ENCODE measurements at regions not wholly inside any gene's neighbourhood (a gene's known extent, or its start where the extent isn't known, plus 50 kb on each side); places are given as distances from the start of the nearest gene placed in this dataset.
"Not testable (repeated sequence)": the region's sequence is repeated elsewhere in the genome, so short reads cannot be mapped to it uniquely, and the experiment has no call there.

DNA sequence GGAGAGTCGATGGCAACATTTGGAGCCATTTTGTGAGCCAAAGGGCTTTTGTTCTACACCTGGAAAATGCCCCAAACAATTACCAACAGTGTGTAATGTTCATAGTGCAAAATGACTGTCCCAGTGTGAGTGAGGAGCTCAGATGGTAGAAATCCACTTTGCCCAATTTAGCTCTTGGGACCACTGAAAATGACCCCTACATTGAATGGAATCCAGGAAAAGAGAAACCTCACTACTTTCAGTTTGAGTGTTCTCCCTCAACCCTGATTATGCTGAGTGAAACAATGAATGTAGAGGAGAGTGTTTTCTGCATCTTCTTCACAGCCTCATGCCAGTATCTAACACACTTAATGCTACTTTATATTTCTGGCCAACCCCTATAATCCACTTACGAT lies 84.9 kb upstream of the NRN1 start:
- Mint-ChIP-seq H3K4me1 (ENCODE audit: low read depth) (peaks cover 10% of the 10 kb centered on the region), H3K36me3 (ENCODE audit: low read depth) (no peaks in the 10 kb centered on the region), H3K27ac (no peak overlapping the region), H3K9me3 (no peaks in the 10 kb centered on the region), H3K4me3 (no peak overlapping the region), H3K27me3 (peaks cover 19% of the 10 kb centered on the region)
- DNase-seq, result no peak

DNA sequence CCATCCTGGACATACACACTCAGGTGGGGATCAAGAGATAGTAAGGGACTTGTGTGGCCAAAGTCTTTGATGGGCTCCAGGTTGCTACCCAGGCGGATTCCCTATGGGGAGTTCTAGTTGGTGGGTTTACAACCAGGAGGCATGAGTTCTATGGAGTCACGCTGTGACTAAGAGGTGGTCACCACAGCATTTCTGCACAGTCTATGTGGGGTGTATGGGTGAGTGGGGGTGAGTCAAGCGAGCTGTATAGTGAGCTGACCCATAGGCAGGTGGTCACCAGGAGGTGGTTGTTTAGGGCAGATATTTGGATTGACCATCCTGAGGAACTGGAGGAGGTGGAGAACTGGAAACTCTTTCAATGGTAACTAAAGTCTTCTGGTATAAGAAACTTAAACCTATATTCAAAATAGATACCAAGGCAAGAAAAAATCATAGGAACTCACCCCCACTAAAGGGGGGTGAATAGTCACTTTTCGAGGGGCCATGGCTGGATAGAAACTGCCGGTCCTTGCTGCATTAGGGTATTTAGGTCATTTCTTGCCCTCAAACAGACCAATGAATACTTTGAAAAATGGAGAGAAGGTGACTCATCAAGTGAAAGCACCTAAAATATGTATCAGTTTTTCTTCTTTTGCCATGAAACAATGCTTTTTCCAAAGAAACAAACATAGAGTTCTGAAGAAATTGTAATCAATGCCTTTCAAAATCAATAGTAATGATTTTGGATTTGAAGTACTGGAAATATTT lies 84.3 kb upstream of the NRN1 start:
- Mint-ChIP-seq H3K27me3 (peaks cover 19% of the 10 kb centered on the region), H3K4me1 (ENCODE audit: low read depth) (peaks cover 10% of the 10 kb centered on the region), H3K27ac (no peak overlapping the region), H3K4me3 (no peak overlapping the region), H3K36me3 (ENCODE audit: low read depth) (no peaks in the 10 kb centered on the region), H3K9me3 (no peaks in the 10 kb centered on the region)
- no peak for DNase-seq

DNA sequence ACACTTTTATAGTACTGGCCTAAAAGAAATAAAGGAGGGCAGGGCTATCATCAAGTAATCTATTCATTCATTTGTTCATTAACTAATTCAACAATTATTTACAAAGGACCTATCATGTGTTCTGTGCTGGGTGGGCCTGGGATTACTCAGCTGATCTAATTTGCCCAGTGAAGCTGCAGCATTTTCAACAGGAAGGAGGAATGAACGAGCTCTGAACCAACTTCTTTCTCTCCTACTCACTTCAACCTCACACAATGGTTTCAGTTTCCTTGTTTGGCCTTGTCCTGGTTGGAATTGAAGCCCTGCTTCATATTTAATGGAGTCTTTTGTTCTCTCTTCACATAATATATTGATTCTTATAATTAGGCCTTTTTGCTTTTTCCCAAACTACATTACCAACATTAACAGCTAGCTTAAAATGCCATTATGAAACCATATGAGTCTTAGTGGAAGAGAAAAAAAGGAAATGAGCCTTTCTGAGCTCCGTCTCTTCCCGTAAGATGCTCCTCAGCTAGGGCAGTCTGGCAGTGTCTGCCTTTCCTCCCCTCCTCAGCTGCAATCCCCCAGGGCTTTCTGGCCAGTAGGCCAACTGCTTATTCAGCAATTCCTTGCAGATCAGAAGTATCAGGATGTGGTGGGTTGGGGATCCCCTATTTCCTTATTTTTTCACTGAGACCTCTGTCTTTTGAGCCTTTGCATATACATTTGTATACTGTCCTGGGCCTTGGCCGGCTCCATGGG lies 79.4 kb upstream of the NRN1 start:
- no peaks in the 10 kb centered on the region for H3K36me3 Mint-ChIP-seq (ENCODE audit: low read depth)
- peaks cover 12% of the 10 kb centered on the region for H3K9me3 Mint-ChIP-seq
- no peak overlapping the region for H3K4me3 Mint-ChIP-seq
- no peak overlapping the region for H3K27ac Mint-ChIP-seq
- no peak for DNase-seq
- H3K4me1 Mint-ChIP-seq (ENCODE audit: low read depth), result peaks cover 1% of the 10 kb centered on the region
- H3K27me3 Mint-ChIP-seq, result peaks cover 10% of the 10 kb centered on the region

DNA sequence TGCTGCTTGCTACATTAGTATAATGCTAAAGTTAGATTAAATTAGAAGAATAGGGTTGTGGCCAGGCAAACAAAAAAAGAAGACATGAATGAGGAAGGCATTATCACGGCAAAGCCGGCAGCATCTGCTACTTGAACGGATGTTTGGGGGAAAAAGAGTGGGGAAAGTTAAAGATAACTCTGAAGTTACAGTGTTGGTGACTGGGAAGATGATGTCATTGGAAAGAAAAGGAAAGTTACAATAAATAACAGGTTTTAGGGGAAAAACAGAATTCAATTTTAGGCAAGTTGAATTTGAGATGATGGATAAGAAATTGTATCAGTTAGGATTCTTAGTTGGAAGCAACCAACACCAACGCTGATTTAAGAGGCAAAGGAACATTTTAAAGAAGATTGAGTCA lies 74.2 kb upstream of the NRN1 start:
- no peak for DNase-seq
- H3K36me3 Mint-ChIP-seq (ENCODE audit: low read depth), result no peaks in the 10 kb centered on the region
- H3K27me3 Mint-ChIP-seq, result peaks cover 18% of the 10 kb centered on the region
- peaks cover 12% of the 10 kb centered on the region for H3K9me3 Mint-ChIP-seq
- no peak overlapping the region for H3K4me3 Mint-ChIP-seq
- no peaks in the 10 kb centered on the region for H3K4me1 Mint-ChIP-seq (ENCODE audit: low read depth)
- no peak overlapping the region for H3K27ac Mint-ChIP-seq

DNA sequence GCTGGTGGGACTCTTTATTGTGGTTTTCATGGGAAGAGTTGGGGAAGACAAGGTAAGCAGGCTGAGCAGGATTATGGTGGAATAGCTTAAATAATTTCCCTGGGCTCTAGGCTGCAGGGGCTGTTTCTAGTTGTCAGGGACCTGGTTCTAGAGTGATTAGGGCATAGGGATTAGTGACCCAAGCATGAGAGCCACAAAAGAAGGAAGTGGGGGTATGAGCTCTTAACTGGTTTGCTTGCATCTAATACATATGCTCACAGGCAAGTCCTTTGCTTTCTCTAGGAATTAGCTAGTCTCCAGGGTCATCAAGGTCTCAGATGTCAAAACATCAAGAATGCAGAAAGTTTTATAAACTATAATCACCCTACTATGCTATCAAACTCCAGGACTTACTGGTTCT lies 67.5 kb upstream of the NRN1 start:
- Mint-ChIP-seq H3K36me3 (ENCODE audit: low read depth) (no peaks in the 10 kb centered on the region), H3K4me1 (ENCODE audit: low read depth) (no peaks in the 10 kb centered on the region), H3K27me3 (peaks cover 57% of the 10 kb centered on the region), H3K27ac (no peak overlapping the region), H3K9me3 (peaks cover 8% of the 10 kb centered on the region), H3K4me3 (no peak overlapping the region)
- no peak for DNase-seq

DNA sequence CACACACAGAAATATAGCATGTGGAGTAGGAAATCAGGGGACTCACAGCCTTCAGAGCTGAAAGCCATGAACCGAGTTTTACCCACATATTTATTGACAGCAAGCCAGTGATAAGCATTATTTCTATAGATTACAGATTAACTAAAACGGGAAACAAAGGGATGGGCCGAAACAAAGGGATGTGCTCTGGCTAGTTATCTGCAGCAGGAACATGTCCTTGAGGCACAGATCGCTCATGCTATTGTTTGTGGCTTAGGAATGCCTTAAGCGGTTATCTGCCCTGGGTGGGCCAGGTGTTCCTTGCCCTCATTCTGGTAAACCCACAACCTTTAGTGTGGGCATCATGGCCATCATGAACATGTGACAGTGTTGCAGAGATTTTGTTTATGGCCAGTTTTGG lies 61.4 kb upstream of the NRN1 start:
- not testable (repeated sequence) for H3K36me3 Mint-ChIP-seq (ENCODE audit: low read depth); H3K27ac Mint-ChIP-seq; H3K4me1 Mint-ChIP-seq (ENCODE audit: low read depth); DNase-seq; H3K4me3 Mint-ChIP-seq
- H3K9me3 Mint-ChIP-seq, result peaks cover 19% of the 10 kb centered on the region
- H3K27me3 Mint-ChIP-seq, result peaks cover 54% of the 10 kb centered on the region

DNA sequence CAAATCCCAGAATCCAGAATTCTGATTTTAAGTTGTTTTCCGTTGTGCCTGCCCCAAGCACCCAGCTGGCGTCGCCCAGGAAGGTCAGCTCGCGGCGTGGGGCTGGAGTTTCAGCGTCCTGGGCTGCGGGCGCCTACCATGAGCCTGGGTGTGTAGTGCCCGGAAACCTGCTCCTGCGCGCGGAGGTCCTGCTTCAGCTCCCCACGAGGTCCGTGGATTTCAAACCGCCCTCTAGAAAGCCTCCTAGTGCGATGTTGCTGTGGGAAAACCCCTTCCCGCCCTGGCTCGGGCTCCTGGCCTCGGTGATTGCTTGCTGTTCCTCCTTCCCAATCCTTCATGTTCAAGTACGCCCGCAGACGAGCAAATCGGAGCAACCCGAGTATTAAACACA lies 51.3 kb upstream of the NRN1 start:
- DNase-seq, result no peak
- peaks cover 3% of the 10 kb centered on the region for H3K9me3 Mint-ChIP-seq
- no peak overlapping the region for H3K4me3 Mint-ChIP-seq
- no peak overlapping the region for H3K27ac Mint-ChIP-seq
- H3K27me3 Mint-ChIP-seq, result peaks cover 41% of the 10 kb centered on the region
- no peaks in the 10 kb centered on the region for H3K36me3 Mint-ChIP-seq (ENCODE audit: low read depth)
- no peaks in the 10 kb centered on the region for H3K4me1 Mint-ChIP-seq (ENCODE audit: low read depth)

DNA sequence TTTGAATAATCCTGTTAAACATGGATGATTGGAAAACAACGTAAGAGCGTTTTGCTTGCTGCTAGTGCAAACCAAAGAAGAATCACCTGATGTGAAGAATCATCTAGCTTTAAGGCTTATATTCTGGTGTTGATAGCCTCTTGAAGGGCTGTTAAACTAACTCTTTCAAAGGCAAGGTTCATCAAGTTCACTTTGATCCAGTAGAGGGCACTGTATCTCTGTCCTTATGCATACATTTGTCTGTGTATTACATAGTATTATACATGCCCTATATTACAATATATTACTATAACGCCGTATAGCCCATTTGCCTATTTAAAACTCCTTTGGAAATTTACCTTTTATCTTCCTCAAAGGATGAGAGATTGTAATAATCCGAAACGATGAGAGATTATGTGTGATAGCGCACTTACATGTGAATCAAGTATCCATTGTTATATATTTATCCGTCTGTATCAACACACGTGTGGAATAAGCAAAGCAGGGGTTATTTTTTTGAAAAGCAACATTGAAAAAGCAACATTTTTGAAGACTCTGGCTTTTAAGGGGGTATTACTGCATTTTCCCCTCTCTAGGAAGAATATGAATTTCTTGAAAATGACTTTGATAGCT lies 50.8 kb upstream of the NRN1 start:
- no peak for DNase-seq
- peaks cover 3% of the 10 kb centered on the region for H3K9me3 Mint-ChIP-seq
- no peaks in the 10 kb centered on the region for H3K36me3 Mint-ChIP-seq (ENCODE audit: low read depth)
- no peaks in the 10 kb centered on the region for H3K4me1 Mint-ChIP-seq (ENCODE audit: low read depth)
- H3K27me3 Mint-ChIP-seq, result peaks cover 43% of the 10 kb centered on the region
- no peak overlapping the region for H3K4me3 Mint-ChIP-seq
- H3K27ac Mint-ChIP-seq, result no peak overlapping the region

All from activated T-cell treated with anti-CD3 and anti-CD28 coated beads, Interleukin-2, amount 50 U/mL, for 24 hours (primary cell).